Osteoblast (primary cell): ENCODE measurements at regions not wholly inside any gene's neighbourhood (a gene's known extent, or its start where the extent isn't known, plus 50 kb on each side); places are given as distances from the start of the nearest gene placed in this dataset.
A peak's percentile ranks its signal among the peaks of the same experiment; 100 is the strongest.

Experiments used
- DNase-seq: peaks from one replicate; pipeline ENCODE4 v3.0.0; 2011; ENCODE audit warnings: low spot score, mixed read lengths; ENCODE audit not compliant: insufficient read length; ENCODE audit errors: missing footprints
- H2AFZ ChIP-seq: 2 replicates; pipeline ENCODE4 v1.6.0; 2011; ENCODE audit warnings: mild to moderate bottlenecking, low read length
- H3K27ac ChIP-seq: 2 replicates; pipeline ENCODE4 v1.5.1; 2011; ENCODE audit warnings: mild to moderate bottlenecking, low read depth, low read length, moderate library complexity
- H3K27me3 ChIP-seq: 2 replicates; pipeline ENCODE4 v1.6.0; 2012; ENCODE audit warnings: mild to moderate bottlenecking, control low read depth, inconsistent platforms, low read length, moderate library complexity; ENCODE audit not compliant: insufficient read depth
- H3K36me3 ChIP-seq: 2 replicates; pipeline ENCODE4 v1.5.1; 2011; ENCODE audit warnings: mild to moderate bottlenecking, low read length, control low read depth, moderate library complexity; ENCODE audit not compliant: insufficient read depth
- H3K4me1 ChIP-seq: 2 replicates; pipeline ENCODE4 v1.5.1; 2011; ENCODE audit warnings: mild to moderate bottlenecking, low read length, control low read depth, moderate library complexity; ENCODE audit not compliant: insufficient read depth
- H3K4me2 ChIP-seq: 2 replicates; pipeline ENCODE4 v1.6.0; 2011; ENCODE audit warnings: mild to moderate bottlenecking, low read length; ENCODE audit not compliant: insufficient read depth
- H3K4me3 ChIP-seq: fragments of 200-600 bp; sonication (generic); 3 replicates; pipeline ENCODE4 v1.5.1; 2012; ENCODE audit warnings: mild to moderate bottlenecking, low read length, inconsistent platforms; ENCODE audit not compliant: insufficient read depth
- H3K79me2 ChIP-seq: 2 replicates; pipeline ENCODE4 v1.6.0; 2012; ENCODE audit warnings: mild to moderate bottlenecking, low read length, control low read depth, inconsistent platforms; ENCODE audit not compliant: insufficient read depth
- H3K9me3 ChIP-seq: 2 replicates; pipeline ENCODE4 v1.5.1; 2011; ENCODE audit warnings: low read depth, low read length, control low read depth
- H4K20me1 ChIP-seq: 2 replicates; pipeline ENCODE4 v1.6.0; 2012; ENCODE audit warnings: mild to moderate bottlenecking, low read length, control low read depth; ENCODE audit not compliant: insufficient read depth
- CTCF ChIP-seq: IDR thresholded peaks from 2 replicates; pipeline ENCODE4 v1.5.1; 2011; ENCODE audit warnings: mild to moderate bottlenecking, low read depth, low read length, moderate library complexity; ENCODE audit errors: extremely low read depth

- Histone ChIP-seq H3K27ac (peak overlapping the region; percentile 39), H4K20me1 (no peaks in the 10 kb centered on the region), H3K79me2 (no peaks in the 10 kb centered on the region), H3K27me3 (no peaks in the 10 kb centered on the region), H2AFZ (no peak overlapping the region), H3K4me3 (no peak overlapping the region), H3K9me3 (no peaks in the 10 kb centered on the region), H3K4me1 (peaks cover 13% of the 10 kb centered on the region), H3K4me2 (no peak overlapping the region), H3K36me3 (no peaks in the 10 kb centered on the region)
- peak; percentile 74 for DNase-seq
- no peak for TF ChIP-seq CTCF
Measured at GRCh38 chr9:6098431-6098830, 83.0 kb upstream of the RANBP6 start.

- Histone ChIP-seq H4K20me1 (no peaks in the 10 kb centered on the region), H2AFZ (no peak overlapping the region), H3K79me2 (no peaks in the 10 kb centered on the region), H3K27me3 (no peaks in the 10 kb centered on the region), H3K36me3 (no peaks in the 10 kb centered on the region), H3K4me3 (no peak overlapping the region), H3K4me2 (no peak overlapping the region), H3K27ac (peak overlapping the region; percentile 36), H3K4me1 (peaks cover 11% of the 10 kb centered on the region), H3K9me3 (no peaks in the 10 kb centered on the region)
- no peak for TF ChIP-seq CTCF
- no peak for DNase-seq
Measured at GRCh38 chr9:6096821-6097220, 81.4 kb upstream of the RANBP6 start.

- H2AFZ ChIP-seq = no peak overlapping the region
- TF ChIP-seq CTCF = no peak
- H3K36me3 ChIP-seq = no peaks in the 10 kb centered on the region
- H3K4me3 ChIP-seq = no peak overlapping the region
- H3K27me3 ChIP-seq = peaks cover 2% of the 10 kb centered on the region
- DNase-seq = no peak
- no peaks in the 10 kb centered on the region for H3K79me2 ChIP-seq
- no peaks in the 10 kb centered on the region for H4K20me1 ChIP-seq
- H3K27ac ChIP-seq = no peak overlapping the region
- no peak overlapping the region for H3K4me2 ChIP-seq
- no peaks in the 10 kb centered on the region for H3K9me3 ChIP-seq
- no peaks in the 10 kb centered on the region for H3K4me1 ChIP-seq
Measured at GRCh38 chr9:6090277-6091210, 75.1 kb upstream of the RANBP6 start.

GRCh38 chr9:6089300-6089699, 73.9 kb upstream of the RANBP6 start:
- no peak for DNase-seq
- H2AFZ ChIP-seq = no peak overlapping the region
- H3K27ac ChIP-seq = no peak overlapping the region
- no peak overlapping the region for H3K4me3 ChIP-seq
- H4K20me1 ChIP-seq = no peaks in the 10 kb centered on the region
- H3K79me2 ChIP-seq = no peaks in the 10 kb centered on the region
- TF ChIP-seq CTCF = no peak
- H3K4me1 ChIP-seq = no peaks in the 10 kb centered on the region
- peaks cover 2% of the 10 kb centered on the region for H3K27me3 ChIP-seq
- H3K4me2 ChIP-seq = no peak overlapping the region
- H3K36me3 ChIP-seq = no peaks in the 10 kb centered on the region
- H3K9me3 ChIP-seq = no peaks in the 10 kb centered on the region
